GM19043 (cell line): ENCODE measurements at regions not wholly inside any gene's neighbourhood (a gene's known extent, or its start where the extent isn't known, plus 50 kb on each side); places are given as distances from the start of the nearest gene placed in this dataset.

Experiments
- ATAC-seq: cut with Tn5 transposase; IDR thresholded peaks from one replicate; pipeline ENCODE4 v1.9.1; 2021; ENCODE audit warnings: low read depth; ENCODE audit not compliant: unreplicated experiment

DNA sequence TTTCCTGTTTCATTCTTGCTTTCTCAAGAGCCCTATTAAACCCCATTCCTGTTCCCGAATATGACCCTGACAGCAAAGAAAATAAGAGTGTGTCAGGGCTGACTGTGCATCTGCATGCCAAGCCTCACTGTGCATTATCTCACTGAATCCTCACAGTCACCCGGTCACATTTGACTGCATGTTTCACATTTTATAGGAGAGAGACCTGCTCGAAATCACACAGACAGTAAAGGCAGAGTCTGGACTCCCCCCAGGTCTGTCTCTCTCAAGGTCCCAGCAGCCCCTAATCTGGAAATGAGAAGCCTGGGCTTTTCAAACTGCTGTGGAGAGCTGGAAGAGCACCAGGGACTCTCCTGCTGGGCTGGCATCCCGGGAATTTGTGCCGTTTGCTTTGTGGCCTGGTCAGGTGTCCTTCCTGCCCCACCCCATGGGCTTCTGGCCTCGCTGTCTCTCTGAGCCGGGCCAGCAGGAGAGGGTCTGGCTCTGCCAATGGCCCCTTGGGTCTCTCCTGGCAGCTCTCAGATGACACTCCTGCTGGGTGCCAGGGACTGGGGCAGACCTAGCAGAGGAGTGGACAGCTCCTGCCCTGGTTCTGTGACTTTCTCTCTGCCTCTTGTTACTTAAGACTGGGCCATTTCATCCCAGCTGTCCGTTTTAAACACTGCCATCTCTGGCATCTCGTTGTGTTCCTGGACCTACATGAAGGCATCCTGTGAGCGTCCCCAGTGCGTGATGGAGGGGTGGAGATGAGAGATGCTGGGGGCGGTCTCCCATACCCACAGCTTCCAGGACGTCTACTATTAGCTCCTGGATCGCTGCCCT lies 173.6 kb downstream of the ARHGAP12 start:
- no peak for ATAC-seq

DNA sequence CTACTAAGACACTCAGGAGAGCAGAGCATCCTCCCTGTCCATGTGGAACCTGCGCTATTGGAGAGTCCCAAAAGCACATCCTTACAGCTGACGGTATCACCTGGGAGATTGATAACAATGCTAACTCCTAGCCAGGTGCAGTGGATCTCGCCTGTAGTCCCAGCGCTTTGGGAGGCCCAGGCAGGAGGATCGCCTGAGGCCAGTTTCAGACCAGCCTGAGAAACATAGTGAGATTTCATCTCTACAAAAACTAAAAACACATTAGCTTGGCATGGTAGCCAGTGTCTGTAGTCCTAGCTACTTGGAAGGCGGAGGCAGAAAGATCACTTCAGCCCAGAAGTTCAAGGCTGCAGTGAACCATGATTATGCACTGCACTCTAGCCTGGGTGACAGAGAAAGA lies 174.9 kb downstream of the ARHGAP12 start:
- no peak for ATAC-seq

DNA sequence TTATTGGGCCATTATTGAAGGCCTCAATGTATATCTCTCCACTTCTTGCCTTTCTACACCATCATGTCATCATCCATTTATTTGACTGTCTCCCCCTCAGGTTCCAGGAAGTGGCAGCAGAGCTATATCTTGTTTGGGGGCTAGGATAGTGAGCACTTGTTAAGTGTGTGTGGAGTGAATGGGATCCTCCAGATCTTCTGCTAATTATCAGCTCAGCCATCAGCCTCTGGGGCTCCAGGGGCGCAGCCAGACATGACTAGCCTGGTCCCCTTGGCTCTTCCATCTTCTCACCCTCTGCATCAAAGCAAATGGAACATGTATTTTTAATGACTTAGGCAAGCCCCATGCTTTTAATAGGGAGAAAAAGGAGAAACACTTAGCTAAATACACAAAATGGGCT lies 176.5 kb downstream of the ARHGAP12 start:
- ATAC-seq = no peak

DNA sequence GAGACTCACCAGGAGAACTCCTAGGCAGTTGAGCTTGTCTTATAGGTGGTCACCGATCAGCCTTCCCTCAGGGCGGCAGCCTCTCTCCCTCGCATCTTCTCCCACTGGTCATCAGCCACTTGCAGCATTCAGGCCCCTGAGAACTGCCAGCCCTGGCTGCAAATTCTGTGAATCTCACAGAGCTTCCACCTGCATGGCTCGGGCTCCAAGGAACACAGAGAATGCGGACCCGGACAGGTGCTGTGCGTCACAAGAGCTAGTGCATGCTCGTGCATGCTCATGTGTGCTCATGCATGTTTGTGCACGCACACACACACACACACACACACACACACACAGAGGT lies 176.9 kb downstream of the ARHGAP12 start:
- no peak for ATAC-seq

GRCh38 chr10:31751051-31751737 lies 177.4 kb downstream of the ARHGAP12 start:
- ATAC-seq = no peak

DNA sequence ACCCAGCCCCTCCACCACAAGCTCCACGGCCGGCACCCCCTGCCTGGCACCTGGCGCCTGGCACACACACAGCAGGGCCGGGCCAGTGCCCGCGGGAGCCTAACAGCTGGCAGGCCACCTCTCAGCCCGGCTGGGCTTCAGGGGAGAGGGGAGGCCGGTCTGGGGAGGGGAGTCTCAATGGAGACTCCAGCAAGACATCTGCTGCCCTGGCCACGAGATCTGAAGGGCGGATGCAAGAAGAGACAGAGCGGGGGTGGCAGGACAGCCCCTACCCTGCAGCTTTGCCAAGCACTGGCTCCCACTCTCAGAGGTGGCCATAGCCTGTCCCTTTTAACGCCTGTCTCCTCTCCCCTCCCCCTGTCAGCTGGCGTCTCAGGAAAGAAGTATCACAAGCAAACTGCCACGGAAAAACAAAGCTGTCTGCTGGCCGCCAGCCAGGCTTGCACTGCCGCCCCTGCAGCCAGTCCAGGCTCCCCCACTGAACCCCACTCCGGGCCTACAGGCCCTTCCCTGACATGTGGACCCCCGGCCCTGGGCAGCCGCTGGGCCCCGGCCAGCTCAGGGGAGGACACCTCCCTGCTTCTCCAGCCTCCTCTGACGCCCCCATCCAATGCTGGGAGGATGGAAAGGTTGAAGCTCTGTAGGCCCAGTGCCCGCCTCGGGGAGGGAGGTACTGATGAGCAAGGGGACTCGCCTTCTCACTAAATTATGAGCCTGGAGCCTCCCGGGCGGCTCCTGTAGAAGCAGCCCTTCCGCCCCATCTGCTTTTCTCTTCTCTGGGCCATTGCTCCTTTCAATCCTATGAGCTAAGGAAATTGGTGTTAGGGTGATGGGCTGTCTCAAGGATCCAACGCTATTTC lies 178.4 kb downstream of the ARHGAP12 start:
- no peak for ATAC-seq

DNA sequence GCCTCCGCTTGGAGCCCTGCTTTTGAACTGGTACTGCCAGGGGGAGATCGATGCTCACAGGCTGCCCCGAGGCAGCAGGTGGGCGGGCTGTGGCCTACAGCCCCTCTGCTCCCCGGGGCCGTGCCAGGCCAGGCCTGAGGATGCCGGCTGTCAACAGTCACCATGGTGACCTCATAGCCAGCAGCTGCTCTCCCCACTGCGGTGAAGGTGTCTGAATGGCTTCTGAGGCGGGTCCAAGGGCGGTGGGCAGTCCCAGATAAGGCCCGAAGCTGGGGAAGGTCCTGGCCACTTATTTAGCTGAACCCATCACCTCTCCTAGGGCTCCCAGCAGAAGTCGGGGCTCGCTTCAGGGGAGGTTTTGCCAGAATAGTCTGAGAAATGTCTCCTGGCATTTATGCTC lies 179.3 kb downstream of the ARHGAP12 start:
- ATAC-seq = no peak

GRCh38 chr10:31745612-31746376 lies 182.8 kb downstream of the ARHGAP12 start:
- no peak for ATAC-seq

DNA sequence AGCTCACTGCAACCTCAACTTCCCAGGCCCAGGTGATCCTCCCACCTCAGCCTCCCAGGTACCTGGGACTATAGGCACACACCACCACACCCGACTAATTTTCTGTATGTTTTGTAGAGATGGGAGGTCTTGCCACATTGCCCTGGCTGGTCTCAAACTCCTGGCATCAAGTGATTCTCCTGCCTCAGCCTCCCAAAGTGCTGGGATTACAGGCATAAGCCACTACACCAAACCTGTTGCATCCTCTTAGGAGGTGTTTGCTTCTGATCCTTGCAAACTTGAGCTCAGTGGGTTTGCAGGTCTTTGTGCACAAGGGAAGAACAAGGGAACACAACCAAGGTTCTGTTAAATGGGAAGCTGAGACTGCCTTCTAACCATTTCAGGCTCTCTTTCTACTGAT lies 184.6 kb downstream of the ARHGAP12 start:
- ATAC-seq = no peak

GRCh38 chr10:31742255-31742654 lies 186.4 kb downstream of the ARHGAP12 start:
- no peak for ATAC-seq

- ATAC-seq = no peak
These were observed 187.2 kb downstream of the ARHGAP12 start for GRCh38 chr10:31741473-31741872.

DNA sequence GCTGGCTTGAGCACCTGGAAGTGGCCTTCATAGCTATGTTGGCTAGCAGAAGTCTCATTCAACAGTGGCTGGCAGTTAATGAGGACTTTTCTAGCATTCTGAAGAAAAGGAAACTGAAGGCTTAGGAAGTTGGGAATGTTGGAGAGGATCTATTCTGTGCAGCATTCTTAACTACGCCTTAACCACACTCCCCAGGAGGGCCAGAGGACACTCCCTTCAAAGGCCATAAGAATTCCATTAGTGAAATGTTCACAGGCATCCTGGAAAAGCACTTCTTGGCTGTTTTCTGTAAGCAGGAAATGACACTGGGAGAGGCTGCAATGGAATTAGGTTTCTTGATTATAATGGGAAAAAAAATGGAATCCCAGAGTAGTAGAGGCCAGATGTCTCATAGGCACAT lies 188.9 kb downstream of the ARHGAP12 start:
- no peak for ATAC-seq

DNA sequence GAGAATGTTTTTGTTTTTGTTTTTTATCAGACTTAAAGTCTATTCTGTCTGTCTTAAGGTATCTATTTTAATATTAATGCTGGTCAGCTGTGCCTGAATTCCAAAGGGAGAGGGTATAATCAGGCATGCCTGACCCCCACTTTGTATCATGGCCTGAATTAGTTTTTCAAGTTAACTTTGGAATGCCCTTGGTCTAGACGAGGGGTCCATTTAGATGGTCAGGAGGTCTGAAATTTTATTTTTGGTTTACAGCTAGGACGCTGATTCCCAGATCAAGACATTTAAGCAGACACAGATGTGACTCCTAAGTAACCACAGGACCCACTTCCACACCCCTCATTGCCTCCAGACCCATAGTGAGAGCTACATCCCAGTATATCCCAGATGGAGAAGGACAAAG lies 189.5 kb downstream of the ARHGAP12 start:
- no peak for ATAC-seq

- ATAC-seq = no peak
These were observed 196.9 kb downstream of the ARHGAP12 start for GRCh38 chr10:31731711-31732110.

GRCh38 chr10:31730776-31731175 lies 197.9 kb downstream of the ARHGAP12 start:
- ATAC-seq = no peak

DNA sequence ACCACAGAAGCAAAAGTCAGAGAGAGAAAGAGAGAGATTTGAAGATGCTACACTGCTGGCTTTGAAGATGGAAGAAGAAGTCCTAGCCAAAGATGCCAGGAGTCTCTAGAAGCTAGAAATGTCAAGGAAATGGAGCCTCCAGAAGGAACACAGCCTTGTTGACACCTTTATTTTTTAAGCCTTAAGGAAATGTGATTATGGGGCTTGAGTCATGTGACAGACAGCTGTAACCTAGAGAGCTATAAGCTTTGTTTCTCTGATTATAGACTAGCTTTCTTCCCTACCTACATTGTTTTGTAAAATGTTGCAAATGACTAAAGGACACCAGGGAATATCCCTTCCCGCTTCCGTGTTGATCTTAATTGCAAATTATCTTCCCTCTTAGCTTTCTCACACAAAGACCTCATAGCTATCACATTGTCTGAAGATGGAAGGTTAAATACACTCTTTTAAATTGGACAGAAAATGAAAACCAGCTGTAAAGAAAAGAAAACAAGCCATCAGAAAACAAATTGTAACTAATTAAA lies 199.9 kb downstream of the ARHGAP12 start:
- no peak for ATAC-seq

DNA sequence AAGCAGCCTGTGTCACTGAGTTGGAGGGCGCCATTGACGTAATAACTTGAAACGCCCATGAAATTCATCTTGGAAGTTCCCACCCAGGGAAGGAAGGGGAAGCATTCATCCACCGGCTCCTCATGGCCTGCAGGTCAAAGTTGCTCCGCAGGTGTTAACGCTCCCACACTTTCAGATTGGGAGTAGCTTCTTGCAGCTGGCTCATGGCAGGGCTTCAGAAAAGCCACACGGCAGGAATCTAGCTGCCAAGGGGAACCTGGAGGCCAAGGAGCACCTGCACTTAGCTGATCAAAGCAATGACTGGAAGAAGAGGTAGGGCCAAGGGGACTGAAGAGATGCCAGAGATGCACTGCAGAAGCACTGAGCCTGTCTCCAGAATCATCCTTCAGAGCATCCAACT lies 203.2 kb downstream of the ARHGAP12 start:
- no peak for ATAC-seq

GRCh38 chr10:31724296-31724695 lies 204.3 kb downstream of the ARHGAP12 start:
- no peak for ATAC-seq

GRCh38 chr10:31723106-31723750 lies 205.4 kb downstream of the ARHGAP12 start:
- ATAC-seq = no peak

GRCh38 chr10:31721096-31721495 lies 207.5 kb downstream of the ARHGAP12 start:
- no peak for ATAC-seq
